ENCODE measurements at regions not wholly inside any gene's neighbourhood (a gene's known extent, or its start where the extent isn't known, plus 50 kb on each side); places are given as distances from the start of the nearest gene placed in this dataset.

GRCh38 chr1:201683397-201683796 lies 144.5 kb downstream of the NAV1 start:
- no peak for TF ChIP-seq CTCF (IDR thresholded peaks at IDR 0.05)
- TF ChIP-seq POLR2A (IDR thresholded peaks at IDR 0.05), result no peak
